ENCODE measurements at regions not wholly inside any gene's neighbourhood (a gene's known extent, or its start where the extent isn't known, plus 50 kb on each side); places are given as distances from the start of the nearest gene placed in this dataset.

DNA sequence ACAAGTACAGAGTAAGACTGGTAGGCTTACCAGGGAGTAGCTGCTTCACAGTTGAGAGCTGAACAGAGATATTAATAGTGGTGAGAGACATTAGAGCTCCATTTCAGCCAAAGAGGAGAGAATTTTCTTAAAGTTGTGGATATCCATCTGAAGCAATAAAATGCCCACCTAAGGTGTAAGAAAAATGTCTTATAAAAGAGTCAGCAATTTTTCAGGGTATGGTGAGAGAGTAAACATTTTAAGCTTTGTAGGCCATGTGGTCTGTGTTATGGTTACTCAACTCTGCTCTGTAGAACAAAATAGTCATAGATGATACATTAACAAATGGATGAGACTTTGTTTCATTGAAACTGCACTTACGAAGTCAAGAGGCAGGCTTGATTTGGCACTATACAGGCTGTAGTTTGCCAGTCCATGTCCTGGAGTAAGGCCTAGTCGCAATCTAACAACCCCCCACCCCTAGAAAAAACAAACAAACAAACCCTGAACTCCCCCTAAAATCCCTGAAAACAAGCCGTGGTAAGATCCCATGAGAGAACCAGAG is 945.4 kb upstream of the SEMA6A start:
- TF ChIP-seq POLR2A (IDR thresholded peaks at IDR 0.05): no peak
- TF ChIP-seq, protein P1, sequence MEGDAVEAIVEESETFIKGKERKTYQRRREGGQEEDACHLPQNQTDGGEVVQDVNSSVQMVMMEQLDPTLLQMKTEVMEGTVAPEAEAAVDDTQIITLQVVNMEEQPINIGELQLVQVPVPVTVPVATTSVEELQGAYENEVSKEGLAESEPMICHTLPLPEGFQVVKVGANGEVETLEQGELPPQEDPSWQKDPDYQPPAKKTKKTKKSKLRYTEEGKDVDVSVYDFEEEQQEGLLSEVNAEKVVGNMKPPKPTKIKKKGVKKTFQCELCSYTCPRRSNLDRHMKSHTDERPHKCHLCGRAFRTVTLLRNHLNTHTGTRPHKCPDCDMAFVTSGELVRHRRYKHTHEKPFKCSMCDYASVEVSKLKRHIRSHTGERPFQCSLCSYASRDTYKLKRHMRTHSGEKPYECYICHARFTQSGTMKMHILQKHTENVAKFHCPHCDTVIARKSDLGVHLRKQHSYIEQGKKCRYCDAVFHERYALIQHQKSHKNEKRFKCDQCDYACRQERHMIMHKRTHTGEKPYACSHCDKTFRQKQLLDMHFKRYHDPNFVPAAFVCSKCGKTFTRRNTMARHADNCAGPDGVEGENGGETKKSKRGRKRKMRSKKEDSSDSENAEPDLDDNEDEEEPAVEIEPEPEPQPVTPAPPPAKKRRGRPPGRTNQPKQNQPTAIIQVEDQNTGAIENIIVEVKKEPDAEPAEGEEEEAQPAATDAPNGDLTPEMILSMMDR (IDR thresholded peaks at IDR 0.05): no peak

Measured in thyroid gland (tissue), 4 donors.